A204.1 (cell line): ENCODE measurements at regions not wholly inside any gene's neighbourhood (a gene's known extent, or its start where the extent isn't known, plus 50 kb on each side); places are given as distances from the start of the nearest gene placed in this dataset.

Source experiments
- FAIRE-seq: peaks from 2 replicates; lab custom pipeline; 2012; peaks lifted over from hg19 to GRCh38; lab: Jason Lieb, UNC

- FAIRE-seq: no peak
Observed at GRCh38 chr10:118107040-118107439, 60.3 kb upstream of the RAB11FIP2 start.

- no peak for FAIRE-seq
Observed at GRCh38 chr10:118106426-118106825, 59.7 kb upstream of the RAB11FIP2 start.

GRCh38 chr10:118102121-118102520 lies 55.4 kb upstream of the RAB11FIP2 start:
- no peak for FAIRE-seq

GRCh38 chr10:118101501-118101900 lies 54.8 kb upstream of the RAB11FIP2 start:
- FAIRE-seq: no peak
